NCI-H1105 treated with DMSO at 0.1 percent for 48 hours (cell line): ENCODE measurements at regions not wholly inside any gene's neighbourhood (a gene's known extent, or its start where the extent isn't known, plus 50 kb on each side); places are given as distances from the start of the nearest gene placed in this dataset.
"Not testable (repeated sequence)": the region's sequence is repeated elsewhere in the genome, so short reads cannot be mapped to it uniquely, and the experiment has no call there.

Source experiments
- DNase-seq: peaks from one replicate; lab custom pipeline; 2025; lab: John Stamatoyannopoulos, UW

DNA sequence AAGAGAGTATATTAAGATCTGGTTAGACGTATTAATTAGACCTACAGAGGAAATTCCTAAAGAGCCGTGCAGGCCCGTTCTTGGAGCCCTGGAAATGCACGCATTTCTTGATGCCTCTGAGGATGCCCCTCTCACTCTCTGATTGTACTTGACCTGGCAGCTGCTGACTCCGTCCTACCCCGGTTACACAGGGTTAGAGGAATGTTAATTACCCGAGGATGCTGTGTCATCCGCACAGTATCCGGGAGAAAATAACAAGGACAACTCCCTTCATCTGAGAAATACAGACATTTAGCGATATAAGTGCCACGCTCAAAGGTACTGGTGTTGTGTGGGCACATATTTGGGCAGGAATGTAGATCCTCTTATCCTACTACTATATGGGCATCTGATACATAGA, 404.6 kb upstream of the FAT1 start:
- no peak for DNase-seq

DNA sequence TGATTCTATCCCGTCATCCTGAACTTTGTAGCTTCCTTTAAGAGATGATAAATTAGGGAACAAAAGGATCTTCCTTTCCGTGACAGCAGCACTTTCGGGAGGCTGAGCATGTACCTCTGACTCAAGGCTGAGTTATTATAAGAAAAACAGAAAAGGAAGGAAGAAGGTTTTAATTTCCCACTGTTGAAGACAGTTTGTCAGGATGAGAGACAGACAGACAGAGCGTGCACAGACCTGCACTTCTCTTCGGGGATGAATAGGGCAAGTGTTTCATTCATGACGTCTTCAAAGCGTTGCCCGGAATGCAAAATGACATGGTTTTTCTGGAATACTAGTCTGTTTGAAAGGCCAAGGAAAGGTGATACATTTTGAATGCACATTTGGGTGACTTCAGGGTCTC, 405.3 kb upstream of the FAT1 start:
- DNase-seq: no peak

DNA sequence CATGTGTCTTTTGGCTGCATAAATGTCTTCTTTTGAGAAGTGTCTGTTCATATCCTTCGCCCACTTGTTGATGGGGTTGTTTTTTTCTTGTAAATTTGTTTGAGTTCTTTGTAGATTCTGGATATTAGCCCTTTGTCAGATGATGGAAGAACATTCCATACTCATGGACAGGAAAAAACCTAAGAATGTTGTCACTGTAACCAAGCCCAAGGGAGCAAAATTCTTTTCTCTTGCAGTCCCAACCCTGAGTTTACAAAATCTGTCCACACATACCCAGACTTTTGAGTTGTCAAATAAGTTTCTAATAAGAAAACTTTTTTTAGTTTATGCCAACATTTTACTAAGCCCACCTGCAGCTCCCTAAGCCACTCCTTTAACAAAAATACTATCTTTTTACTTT, 408.2 kb upstream of the FAT1 start:
- DNase-seq: not testable (repeated sequence)

DNA sequence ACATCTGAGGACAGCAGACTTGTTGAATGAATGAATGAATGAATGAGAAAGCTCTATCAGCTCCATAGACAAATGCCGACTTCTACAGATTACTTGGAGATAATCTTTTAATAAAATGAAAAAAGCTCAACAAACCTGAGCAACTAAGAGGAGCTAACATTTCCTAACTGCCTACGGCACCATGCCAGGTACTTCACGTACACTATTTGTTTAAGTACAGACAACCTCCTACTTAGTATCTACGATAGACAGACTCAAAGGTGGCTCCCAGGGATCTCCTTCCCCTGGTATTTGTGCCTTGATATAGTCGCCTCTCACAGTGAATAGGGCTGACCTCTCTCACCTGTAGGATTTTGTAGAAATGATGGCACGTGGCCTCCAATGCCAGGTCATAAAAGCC, 412.2 kb upstream of the FAT1 start:
- DNase-seq: no peak

DNA sequence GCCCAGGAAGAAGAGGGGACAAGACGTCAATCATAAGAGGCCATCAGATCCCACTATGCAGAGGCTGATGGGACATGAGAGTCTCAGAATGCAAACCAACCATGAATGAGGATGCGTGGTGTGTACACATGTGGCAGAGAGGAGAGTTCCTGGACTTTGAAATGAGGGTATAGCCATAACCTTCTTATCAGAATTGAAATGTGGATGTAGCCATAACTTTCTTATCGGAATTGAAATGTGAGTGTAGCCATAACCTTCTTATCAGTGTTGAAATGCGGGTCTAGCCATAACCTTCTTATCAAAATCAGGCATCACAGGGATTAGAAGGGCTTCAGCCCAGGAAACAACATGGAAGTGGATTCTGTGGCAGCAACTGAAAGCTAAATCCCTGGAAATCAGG, 415.5 kb upstream of the FAT1 start:
- DNase-seq: no peak

DNA sequence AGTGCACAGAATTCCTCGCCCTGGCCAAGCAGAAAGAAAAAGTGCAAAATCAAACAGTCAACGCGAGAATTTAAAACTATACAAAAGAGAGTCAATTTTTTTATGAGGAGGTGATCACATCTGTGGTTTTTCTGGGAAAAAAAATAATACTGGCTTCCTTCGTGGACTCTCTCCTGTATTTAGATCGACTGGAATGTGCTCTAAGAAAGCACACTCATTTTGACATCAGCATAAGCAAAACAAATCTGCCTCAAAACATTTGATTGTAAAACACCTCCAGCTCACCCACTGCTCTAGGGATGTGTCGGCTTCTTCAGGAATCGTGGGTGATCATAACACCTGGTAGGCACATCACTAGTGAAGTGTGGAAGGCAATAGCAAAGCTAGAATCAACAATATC, 417.4 kb upstream of the FAT1 start:
- DNase-seq: no peak

DNA sequence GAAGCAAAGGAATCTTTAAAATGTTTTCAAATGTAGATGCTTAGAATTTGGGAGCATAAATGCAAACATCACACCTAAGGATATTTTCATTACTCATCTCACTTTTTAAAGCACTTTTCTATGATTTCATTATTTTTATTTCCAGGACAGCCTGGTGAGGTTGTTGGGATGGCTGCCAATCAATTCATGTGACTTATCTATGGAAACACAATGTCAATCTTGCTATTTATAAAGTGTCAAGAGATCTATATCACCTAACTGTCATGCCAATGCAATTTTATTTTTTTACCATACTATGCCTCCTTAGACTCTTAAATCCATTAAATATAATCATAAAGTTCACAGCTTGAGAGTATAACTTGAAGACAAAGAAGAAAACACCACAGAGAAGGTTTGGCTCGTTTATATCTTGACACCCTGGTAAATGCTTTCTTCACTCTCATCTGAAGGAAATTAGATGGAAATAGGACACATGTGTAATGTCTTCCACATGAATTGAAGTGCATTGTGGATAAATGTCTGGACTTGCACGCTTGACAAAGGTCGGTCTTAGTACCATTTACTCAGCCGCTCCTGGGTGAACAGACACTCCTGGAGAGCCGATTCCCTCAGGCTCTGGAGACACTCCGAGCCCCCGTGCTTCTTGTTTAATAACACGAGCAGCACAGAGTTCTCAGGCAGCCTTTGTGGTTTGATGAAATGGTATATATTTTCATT, 425.7 kb upstream of the FAT1 start:
- no peak for DNase-seq

DNA sequence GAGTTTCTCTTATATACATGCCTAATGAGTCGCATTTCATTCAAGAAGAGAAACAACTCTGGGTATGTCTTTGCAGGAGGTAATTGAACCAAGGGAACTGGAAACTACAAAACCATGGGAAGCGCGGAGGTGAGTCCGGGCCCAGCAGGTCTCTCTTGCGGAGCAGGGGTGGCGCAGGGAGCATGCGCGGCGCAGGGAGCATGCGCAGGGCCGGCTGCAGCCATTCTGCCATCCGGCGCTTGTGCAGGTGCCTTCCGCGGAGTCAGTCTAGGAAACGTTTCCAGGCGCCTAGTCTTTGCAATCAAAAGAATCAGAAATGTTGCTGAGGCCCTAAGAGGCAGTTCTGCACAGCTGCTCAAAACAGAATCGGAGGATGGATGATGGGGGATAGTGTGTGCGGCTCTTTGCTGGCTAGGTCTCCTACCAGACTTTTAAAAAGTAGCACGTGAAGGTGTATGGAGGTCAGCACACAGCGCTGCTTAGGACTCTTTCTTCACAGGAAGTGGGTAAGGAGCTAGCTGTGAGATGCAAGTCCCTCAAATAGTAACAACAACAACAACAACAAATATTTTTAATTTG, 433.8 kb upstream of the FAT1 start:
- DNase-seq: no peak

DNA sequence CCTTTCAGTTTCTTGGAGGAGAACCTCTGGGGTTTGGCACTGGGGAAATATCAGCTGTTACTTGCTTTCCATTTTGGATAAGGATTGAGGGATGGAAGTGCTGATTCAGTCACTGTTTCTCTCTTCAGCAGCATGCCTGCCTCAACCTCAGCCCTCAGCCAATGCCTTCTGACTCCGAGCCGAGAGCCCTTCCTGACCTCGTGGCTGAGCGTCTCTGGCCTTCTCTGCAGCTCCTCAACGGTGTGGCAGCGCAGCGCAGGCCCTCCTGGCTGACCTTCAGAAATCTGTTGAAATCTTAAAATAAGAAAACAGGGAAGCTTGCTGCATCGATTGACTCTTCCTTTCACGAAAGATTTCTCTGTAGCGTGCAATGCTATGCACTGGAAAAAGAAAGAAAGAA, 434.3 kb upstream of the FAT1 start:
- no peak for DNase-seq

DNA sequence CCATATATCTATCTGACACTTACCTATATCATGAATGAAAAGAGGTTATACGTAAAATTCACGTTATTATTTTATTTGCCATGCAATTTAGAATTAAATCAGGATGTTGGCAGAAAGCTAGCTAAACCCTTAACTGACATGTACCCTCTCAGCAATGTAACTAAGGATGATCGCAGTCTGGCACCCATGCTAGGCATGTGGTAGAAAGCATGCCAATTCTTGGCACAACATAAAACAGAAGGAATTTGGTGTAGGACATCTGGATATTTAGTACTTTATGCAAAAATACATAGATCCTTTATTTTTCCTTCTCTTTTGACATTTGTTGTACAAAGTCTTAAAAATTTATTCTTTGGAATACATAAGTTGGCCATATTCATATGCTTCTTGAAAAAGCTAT, 436.8 kb upstream of the FAT1 start:
- DNase-seq: no peak

DNA sequence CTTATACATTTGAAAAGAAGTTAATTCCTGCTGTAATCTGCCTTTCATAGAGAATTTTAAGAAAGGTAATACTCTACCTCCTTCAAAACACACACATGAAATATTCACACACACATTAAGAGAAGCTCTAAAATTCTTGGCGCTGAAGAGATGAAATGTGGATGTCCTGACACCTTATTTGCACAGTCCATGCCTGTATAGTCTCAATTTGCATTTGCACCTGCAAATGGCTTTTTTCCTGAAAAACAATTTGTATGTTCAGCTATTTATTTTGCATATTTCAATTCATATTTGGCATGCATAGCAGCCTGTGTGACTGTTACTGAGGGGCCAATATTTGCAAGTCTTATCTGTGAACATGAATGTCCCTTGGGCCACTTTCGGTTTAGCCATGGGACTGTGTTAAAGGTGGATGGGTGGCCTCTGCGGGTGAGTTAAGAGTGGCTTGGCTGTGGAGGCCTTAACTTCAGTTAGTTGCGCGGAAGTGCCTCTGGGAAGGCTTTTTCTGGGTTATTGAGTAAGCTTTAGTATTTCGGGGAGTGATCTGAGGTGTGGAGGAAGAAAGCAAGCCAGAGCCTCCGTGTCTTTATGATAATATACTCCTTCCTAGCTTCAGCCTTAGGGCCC, 443.3 kb upstream of the FAT1 start:
- DNase-seq: no peak

DNA sequence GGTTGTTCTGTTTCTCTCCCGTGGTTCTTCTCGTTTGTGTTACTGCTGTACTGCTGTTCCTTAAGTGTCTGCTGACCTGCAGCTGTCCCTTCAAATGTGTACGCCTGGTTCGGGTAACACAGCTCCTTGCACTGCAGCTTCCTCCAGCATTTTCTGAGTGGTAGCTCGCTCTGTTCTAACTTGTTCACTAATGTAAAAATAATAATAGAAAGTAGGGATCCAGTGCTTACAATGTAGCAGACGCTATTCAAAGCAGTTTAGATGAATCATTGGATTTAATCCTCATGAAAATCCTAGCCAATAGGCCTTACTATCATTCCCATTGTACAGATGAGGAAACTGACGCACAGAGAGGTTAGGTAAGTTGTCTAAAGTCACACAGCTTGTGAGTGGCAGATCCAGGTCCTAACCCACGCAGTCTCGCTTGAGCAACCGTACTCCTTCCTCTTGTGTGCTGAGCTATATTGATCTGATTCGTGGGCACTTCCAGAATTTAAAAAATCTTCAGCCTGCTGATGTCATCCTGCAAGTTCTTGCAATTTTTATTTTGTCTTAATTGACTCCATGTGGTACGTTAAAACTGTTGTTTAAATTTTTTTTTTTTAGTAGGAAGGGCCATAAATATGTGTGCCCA, 448.2 kb upstream of the FAT1 start:
- DNase-seq: no peak

DNA sequence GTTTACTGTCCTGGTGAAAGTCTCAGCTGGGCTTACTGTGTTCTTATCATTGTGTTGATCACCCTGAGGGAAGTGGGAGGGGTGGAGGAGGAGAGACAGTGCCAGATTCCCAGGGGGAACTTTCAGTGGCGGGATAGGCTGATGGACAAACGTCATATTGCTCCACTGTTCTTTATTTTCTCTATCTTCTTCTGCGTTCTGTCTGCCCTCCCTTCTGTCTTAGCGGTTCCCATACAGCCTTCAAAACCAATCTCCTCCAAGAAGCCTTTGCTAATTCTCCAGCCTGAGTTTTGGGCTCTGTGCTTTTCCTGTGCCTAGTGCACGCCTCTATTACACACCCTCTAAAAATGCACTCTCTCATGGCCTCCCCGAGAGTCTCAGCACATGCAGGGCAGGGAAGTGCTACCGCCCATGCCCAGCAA, 448.7 kb upstream of the FAT1 start:
- DNase-seq: no peak

DNA sequence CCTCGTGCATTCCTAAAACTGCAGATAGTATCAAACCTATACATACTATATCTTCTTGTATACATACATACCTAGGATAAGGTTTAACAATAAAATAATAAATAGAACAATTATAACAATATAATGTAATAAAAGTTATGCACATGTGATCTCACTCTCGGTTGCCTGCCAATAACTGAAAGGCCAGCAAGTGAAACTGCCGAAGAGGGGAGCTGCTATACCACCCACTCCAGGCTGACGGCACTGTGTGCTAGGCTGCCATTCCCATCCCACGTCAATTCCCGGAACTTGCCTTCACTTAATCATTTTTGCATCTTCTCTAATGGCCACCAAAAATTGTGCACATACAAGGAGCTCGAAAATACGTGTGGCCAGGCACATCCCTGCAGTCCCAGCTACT, 451.1 kb upstream of the FAT1 start:
- no peak for DNase-seq

DNA sequence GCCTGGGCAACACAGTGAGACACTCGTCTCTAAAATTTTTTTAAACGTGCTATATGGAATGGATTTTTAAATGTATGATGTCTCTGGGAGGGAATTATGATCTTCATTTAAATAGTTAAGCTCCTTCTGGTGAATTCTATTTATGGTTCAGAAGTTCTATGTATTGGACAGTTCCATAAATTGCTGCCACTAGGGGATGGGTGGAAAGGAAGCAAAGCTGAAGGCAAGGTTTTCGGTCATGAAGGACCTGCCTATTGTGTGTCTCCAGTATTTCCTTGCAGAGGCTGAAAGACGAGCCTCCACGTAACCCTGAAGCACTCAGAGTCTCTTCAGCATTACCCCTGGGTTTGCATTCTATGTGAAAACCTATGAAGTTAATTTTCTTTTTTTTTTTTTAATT, 451.5 kb upstream of the FAT1 start:
- no peak for DNase-seq

DNA sequence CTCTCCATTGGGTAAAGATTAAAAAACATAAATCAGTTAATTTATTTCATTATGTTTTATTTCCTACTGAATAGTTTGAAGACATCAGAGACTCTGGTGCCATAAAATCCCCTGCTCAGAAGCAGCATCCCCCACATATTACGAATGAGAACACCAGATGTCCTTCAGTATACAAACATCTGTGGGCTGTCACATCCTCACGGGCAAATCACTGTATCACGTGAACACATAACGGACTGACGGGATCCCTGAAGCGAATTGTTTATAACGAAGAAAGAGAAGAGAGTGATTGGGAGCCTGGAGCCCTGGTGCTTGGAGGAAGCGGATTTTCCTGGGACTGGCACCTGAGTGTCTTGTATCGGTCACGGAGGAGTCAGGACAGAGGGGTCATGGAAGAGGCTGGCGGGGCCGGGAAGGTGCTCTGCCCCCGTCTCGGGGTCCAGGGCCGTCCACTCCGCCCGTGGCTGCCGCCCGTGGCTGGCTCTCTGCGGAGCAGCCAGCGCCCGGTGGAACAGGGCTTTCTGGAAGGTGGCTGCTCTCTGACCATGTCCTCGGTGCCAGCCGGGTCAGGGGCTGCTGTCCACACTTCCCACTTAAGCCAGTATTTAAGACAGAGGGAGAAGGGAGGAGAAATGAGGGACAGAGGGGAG, 452.7 kb upstream of the FAT1 start:
- DNase-seq: no peak

DNA sequence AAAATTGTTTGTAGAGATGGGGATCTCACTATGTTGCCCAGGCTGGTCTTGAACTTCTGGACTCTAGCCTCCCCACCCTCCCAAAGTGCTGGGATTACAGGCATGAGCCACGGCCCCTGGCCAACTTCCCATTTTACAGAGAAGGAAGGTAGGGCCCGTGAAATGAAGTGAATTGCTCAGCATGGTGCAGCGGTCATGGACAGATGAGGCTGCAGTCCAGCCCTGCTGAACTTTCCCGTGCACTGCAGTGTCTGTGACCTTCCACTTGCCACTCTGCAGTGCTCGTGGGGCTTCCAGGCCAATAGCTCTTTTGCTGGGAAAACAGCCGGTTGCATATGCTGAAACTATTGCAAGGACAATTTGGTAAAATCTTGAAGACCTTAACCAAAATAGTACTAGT, 454.4 kb upstream of the FAT1 start:
- no peak for DNase-seq

DNA sequence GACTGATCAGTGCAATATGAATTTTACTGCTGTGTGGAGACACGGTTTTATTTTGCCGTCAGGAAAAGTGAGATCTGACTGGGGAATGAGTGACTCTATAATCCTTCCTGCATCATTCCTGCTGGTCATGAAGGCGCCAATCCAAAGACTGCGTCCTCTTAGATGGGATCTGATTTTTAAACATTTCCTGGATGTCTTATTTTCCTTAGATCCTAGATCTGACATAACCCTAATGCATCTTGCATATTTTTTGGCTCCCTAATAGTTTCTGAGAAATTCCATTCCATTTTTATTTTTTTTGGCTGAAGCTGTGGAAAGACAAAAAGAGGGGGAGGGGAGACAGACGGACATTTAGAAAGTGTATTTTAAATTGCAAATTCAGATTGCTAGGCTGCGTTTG, 454.9 kb upstream of the FAT1 start:
- DNase-seq: no peak

DNA sequence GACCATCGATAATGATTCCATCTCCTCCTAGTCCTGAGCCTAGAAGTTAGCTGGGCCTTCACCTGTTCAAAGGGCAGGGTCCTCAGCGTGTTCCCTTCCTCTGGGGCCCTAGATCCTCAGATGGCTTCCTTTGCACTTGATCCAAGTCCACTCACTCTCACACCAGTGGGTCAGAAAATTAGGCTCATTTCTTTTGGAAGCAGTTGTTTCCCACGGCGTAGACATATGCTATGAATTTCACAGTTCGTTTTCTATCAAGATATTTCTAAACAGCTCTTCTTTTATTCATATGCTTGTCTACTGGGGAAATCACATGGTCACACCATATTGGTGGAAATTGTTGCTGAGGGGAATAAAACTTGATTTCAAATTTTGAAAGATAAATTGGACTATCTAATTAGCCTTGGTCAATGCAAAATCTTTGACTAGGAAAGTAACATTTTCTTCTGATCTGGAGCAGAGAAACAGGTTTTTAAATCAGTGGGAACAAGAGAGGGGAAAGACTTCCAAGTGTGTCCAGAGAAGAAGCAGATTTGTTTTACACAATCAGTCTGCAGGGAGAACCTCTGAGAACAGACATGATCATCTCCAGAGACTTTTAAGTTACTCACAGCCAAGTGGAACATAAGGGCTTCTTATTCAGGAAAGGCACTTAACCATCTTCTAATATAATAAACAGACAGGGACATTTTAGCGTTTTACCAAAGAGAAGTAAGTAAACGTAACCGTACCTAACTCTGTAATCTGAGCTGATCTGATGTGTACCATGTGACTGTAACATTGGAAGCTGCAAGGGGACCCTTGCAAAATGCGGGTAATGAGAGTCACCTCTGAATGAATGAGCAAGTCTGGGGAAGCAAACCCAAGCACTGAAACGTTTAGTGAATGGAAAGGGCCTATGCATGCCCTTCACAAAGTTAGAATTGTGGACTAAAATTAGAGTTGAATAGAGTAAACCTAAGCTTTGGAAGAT, 455.7 kb upstream of the FAT1 start:
- peak; percentile 18 for DNase-seq

DNA sequence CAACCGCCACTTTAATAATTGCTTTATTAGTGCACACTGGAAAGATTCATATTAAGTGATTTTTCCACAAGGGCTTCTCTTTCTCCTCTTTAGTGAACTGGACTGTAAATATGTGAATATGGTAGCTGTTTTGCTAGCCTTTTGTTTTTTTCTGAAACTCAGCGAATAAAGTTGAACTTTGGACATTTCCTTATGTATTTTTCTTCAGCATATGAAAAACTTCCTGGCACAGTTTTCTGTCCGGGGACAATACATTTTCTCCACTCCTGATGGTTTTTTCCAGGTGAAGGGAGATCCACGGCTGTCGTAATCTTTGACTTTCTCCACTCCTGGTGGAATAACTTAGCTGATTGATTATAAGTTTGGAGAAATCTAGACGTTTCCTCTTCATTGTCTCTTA, 457.4 kb upstream of the FAT1 start:
- DNase-seq: no peak

DNA sequence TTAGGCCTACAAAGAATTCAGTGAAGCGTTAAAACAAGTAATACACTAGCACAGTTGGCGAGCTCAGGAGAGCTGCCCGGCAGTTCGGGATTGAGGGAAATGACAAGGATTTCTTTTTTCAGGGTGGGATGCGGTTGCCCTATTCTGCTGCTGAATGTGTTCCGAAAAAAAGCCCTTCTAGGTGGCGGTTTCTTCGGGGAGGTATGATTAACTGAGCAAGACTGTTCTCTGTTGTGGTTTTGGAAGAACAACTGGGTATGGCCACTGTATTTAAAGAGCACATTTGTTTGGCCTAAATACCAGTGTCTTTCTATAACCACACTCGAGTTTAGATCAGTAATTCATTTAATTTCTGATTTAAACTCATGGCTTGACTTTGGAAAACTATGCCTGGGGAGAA, 459.7 kb upstream of the FAT1 start:
- DNase-seq: no peak

DNA sequence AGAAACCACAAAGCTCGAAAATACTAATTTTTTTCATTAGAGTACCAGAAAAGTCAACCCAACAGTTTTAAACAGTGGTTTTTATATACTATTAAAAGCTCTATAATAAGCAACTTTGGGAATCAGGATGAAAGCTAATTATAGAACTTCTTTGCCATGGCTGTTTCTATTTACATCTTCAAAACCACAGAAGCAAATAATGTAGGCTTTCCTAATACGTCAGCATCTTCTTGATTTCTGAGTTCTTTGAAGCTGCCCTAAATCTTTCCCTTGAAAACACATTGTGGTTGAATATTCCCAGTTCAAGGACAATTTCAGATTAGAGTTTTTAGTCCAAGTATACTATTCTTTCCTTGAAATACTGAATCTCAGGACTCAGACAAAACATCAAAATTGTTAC, 460.2 kb upstream of the FAT1 start:
- no peak for DNase-seq
